ENCODE measurements at regions not wholly inside any gene's neighbourhood (a gene's known extent, or its start where the extent isn't known, plus 50 kb on each side); places are given as distances from the start of the nearest gene placed in this dataset.
A peak's percentile ranks its signal among the peaks of the same experiment; 100 is the strongest.

DNA sequence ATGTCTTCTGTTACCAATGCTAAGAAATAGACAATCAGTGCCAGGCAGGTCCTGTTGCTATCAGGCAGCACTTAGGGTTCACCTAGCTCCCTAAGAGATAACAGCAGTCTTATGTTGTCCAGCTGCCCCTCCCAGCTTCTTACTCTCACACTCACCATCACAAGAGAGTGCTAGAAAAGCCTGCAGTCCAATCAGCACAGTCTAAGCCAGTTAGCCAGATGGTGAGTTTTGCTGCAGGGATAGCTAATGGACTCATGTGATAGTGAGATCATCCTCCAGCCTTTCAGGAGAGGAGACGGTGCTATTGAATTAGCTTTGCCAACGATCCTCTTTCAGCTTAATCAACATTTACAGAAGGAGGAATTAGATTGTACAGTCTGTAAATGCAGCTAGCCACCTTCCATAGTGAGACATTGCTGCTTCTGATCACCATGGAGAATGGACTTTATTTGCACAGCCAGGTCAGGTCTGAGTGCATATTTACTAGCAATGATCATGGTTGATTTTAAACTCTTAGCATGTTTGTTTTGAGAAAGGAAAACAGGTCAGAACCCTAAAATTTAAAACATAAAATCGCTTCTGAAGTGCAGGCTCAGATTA, 438.3 kb downstream of the CENPC start:
- no peak for DNase-seq

DNA sequence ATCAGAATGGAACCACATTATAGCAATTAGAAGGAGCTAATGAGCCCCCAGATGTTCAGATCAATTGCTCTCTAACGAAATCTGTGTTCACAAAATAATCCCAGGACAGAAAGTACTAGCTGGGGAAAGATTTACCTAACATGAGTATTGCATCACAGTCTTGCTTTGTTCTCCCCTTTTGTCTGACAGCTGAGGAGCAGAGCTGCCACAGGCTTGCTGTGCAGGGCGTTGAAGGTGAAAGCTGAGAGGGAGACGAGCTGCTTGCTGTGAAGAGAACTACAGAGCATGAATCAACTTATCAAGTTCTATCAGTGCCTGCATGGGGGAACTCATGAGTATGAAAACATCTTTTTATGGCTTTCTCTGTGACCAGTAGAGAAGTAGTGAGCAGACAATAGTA, 441.2 kb downstream of the CENPC start:
- no peak for DNase-seq

DNA sequence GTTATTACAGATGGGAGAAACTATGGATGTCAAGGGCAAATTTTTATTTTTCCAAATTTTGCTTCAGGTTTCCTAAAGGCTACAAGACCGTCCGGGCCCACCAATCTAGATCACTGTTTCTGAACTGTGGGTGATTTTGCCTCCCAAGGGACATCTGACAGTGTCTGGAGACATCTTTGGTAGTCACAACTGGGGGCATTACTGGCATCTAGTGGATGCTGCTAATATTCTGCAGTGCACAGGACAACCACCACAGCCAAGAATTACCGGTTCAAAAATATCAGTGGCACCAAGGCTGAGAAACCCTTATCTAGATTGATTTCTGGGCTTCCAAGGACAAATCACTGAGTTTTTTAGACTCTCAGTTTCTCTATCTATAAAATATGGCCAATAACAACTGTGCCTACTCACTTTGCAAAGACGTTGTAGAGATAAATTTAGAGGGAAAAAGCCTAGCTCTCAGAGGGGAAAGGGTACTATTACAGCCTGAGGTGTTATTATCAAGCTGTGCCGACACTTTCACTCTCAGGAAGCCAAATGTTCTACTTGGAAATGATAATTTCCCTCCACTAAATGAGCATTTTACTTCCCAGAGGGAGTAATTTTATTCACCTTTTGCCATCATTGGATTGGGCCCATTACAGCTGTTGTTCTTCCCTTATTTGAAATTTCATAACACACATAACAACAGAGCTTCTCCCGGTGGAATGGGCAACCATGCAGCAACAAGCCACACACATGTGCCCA, 442.1 kb downstream of the CENPC start:
- DNase-seq = no peak

DNA sequence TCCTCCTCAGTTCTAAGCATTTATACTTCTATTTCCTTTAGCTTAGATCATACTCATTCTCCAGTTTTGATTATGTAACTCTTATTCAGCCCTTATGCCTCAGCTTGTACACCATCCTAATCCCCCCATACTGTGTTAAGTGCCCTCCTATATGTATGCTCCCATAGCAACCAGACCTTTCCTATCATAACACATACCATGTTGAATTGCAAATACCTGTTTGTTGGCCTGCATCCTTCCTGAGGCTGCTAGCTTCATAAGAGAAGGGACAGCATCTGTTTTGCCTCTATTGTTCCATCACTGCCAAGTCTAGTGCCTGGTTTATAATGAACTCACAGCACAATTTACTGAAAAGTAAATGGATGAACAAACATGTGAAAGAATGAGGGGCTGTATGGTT, 443.7 kb downstream of the CENPC start:
- DNase-seq = no peak

DNA sequence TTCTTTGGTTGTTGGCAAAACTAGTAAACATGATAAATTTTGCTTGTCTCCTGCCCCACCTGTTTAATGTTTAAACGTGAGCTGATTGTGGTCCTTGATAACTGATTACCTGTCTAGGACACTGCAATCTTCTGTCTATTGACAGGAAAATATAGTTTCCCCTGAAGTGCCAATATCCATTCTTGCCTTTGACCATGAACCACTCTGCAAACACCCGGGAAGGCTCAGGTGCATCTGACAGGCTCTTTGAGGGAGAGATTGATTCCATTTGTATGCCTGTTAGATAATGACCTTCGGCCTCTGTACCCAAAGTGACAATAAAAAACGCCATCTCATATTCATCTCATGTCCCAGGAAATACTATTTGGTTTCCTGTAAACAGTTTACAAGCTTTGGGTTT, 453.0 kb downstream of the CENPC start:
- DNase-seq = no peak

DNA sequence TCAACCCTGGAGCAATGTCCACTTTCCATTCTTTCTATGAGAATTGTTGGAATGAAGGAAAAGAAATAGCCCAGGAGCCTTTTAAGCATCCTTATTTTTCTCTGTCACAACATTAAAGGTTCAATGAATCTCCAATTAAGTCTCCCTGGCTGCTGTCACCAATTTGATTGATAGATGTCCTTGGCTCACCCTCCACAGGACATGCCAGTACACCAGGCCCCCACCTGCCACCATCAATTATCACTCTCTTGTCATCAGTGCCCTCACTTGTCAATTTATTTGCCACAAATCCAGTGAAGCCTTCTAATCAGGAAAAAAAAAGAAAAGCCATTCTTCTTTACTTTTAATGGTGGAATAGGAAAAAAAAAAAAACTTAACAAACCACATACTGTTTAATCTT, 453.6 kb downstream of the CENPC start:
- DNase-seq = no peak

DNA sequence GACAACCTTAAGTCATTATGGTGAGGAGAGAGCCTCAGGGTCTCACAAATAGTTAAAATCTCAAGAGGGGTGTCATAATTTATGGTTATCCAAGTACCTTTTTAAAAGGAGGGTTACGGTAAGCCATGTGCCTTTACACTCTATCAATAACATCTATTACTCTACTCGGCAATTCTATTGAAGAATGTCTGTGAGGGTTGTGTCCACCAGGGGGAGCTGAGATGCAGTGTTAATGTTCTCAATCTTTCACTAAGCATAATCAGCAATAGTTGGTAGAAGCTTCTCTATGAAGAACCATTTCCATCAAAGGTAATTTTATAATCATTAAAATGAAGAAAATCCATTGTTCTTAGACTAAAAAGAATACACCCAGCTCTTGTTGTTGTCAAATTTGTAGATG, 457.4 kb downstream of the CENPC start:
- peak; percentile 23 to 41 for DNase-seq

DNA sequence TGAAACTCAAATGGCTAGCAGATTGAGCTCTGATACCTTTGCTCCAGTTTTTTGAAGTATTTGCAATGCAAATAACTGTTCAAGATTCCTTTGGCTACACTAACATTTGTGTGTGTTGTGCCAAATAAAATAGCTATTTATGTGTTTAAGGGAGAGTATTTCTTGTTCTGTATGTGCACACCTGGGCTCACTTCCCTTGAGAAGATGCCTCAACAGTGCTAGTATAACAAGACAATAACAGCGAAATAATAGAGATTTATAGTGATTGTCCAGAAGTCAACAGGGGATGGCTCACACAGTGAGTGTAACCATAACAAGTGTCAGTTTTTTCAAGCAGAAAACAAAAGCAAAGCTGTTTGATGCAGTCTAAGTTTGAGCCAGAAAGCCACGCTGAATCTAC, 460.5 kb downstream of the CENPC start:
- no peak for DNase-seq

DNA sequence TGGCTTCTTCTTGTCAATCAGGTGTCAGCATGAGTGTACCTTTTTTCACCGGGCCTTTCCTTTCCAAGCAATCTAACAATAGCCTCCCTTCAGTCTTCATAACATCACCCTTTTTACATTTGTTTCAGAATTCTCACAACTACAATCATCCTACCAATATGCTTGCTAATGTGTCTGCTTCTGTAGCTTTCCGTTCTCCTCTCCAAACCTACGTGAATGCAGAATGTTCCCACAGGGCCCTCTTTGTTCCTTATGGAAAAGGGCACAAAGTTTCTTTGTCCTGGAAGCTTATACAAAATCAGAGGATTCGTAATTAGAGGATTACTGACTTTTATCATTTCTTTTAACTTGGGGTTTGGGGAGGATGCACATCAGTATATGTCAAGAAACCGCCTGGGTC, 461.8 kb downstream of the CENPC start:
- DNase-seq = no peak

DNA sequence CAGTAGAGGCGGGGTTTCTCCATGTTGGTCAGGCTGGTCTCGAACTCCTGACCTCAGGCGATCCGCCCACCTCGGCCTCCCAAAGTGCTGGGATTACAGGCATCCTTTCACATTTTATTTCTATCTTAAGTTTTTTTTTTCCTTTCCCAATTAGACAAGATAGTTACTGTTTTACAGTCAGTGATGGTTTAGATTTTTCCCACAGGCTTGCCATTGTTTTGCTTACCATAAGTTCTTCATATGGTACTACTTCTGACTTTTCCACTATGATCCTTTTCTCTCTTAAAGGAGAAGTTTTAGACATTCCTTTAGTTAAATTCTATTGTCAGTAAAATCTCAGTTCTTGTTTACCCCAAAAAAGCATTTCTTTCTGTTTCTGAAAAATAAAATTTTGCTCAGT, 462.6 kb downstream of the CENPC start:
- DNase-seq = no peak

DNA sequence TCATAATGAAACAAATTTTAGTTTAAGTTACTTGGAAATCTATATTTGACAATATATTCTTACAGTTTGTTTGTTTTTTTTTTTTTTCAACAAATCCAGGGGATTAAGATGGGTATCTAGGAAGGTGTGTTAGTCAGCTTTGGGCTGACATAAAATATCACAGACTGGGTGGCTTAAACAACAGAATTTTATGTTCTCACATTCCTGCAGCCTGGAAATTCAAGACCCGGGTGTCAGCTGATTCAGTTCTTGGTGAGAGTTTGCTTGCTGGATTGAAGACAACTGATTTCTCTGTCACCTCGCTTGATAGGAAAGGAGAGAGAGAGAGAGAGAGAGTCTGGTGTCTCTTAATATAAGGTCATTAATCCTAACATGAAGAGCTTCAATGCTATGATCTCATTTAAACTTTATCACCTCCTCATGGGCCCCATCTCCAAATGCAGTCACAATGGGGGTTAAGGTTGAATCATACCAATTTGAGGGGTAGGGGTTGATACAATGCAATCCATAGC, 465.2 kb downstream of the CENPC start:
- no peak for DNase-seq

DNA sequence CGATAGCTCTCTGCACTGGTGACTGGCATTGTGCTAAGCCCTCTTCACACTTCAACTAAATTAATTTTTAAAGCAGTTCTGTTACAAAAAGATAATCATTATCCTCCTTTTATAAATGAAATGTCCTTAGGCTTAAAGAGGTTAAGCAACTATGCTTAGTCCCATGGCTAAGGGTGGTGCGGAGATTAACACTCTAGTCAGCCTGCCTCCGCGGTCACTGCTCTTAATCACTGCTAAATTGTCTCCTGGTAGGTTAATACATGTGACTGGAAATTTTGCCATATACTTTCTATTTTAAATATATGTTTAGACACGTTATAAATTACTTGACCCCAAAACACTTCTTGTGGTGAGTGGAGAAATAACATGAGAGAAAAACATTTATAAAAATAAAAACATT, 473.7 kb downstream of the CENPC start:
- DNase-seq = no peak

DNA sequence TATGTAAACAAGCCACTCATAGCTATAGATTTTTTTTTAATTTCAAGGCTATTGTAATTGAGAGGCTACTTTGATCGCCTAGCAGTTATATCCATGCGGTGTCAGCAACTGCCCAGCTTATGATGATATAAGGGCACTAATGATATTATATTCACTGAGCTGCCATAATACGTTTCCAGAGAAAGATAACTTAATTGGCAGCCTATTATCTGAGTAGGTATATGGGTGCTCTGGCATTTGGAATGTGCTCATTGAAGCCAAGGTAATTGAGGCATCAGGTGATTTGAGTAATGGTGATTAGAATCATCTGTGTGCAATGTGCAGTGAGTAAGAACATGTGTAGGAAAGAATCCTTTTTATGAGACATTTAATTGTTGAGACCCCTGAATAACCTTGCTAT, 490.0 kb downstream of the CENPC start:
- no peak for DNase-seq

DNA sequence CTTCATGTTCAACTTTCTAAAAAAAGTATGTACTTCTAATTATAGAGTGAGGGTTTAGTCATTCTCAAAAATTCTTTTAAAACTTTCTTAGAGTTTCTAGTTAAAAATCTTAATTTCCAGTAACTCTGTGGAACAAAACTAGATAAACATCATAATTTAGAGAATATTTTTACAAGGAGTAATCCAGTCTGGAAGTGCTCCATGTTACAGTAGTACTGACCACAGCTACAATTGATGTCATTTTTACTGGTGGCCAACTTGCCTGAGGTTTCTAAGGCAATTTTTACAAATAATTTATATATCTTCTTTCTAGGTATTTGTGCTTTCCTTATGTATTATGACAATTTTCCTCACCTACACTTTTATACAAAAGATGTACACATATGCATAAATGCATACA, 490.4 kb downstream of the CENPC start:
- DNase-seq = no peak

DNA sequence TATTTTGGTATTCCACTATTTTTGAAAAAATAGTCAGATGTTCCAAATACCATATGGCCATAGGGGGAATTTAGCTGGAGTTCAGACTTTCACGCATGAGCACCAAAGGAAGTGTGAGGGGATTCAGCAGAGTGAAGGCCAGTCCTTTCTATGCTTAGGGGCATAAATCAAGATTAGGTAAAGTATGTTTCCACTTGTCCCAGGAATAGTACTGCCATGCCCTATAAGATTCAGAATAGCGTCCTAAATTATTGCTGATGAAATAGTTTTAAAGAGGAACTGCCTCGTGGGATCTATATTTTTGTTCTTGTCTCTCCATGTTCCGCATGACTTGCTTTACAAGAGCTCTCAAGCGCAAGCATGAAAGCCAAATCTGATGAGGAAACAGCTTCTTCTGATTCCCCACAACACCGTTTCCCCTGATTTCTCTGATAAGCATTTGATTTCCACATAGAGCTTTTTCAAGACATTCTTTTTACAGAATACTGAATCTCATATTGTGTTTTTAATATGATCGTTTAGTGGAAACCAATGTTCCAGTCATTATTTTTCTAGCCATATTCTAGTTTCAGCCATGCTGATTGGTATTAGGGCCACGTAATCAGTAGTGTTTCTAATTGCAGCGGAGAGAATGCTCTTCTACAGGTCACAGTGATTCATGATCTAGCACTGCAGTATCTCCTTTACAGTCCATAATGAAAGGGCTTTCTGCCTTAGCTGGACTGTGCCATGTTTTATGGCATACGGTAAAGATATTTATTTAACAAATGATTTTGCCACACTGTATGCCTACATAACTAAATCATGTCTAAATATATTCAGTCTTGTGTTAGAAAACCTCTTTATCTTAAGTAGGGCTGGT, 492.3 kb downstream of the CENPC start:
- no peak for DNase-seq

DNA sequence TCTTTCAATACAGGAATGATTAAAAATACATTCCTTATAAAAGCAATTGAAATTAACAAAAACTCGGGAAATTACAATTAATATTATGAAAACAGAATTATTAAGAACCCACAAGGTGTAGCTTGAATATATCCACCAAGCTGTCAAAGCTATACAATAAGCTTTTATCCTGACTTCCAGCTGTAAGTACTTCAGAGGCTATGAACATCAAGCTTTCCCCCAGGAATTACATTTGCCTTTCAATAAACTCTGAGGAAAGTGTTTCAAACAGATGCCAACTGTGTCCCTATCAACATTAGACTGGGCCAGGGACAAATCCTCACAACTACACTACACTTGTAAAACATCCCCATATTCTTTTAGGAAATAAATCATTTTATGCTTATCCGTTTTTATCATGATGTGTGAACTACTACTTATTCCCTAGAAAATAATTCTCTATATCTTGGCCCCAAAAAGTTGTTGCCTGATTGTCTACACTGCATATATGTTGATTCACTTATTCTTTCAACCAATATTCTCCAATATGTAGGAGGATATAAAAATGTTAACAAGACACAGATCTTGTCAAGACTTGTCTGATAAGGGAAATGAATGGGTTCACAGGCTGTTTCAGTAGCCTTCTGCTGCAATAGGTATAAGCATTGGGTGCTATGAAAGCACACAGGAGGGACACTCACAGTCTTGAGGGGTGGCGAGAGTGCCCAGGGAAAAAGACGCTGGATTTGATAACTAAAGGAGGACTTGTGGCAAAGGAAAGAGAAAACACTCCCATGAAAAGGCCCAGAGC, 494.1 kb downstream of the CENPC start:
- no peak for DNase-seq

DNA sequence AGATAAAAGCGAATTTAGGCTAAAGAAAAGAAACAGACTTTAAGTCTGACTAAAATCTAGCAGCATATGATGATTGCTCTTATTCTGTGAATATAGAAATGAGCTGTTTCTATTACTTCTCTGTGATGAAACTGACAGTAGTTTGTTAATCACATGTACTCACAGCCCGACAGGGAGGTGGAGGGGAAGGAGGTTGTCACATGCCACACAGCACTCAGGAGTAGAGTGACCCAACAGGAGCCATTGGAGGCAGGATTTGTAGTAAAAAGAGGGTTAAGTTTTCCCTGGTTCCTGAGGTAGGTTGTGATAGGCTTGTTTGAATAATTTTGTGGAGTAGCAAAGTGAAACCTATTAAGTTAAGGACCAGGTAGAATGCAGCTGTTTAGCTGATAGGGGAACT, 495.9 kb downstream of the CENPC start:
- no peak for DNase-seq

DNA sequence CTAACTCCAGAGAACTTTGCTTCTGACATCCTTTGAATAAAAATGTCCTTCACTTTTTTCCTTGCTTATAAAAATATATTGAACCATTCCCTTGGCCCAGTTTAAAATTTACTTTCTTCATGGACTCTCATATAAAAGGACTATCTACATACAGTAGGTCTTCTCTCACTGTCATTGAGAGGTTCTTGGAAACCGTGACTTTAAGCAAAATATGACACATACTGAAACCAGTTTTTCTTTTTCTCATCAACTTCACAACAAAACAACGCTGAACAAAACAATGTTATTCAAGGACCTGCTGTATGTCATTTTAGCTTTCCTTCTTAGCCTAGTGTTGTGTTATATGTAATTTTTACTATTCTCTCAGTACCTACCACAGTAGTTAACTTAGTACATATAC, 496.8 kb downstream of the CENPC start:
- DNase-seq = no peak

DNA sequence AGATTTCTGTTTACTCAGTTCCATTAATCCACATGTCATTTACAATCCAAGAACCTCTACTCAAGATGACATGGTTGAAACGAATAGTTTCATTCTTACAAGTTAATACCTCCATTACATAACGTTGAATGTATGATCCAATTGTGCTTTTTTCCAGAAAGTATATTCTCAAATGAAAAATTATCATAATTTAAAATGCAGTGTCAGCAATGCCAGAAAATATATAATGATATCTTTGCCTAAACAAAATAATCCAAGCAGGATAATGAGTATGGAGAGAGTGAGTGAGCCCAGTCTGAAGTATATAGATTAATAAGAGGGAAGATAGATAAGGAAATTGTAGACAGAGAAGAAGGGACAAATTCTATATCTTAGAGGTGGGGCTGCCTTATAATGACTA, 505.0 kb downstream of the CENPC start:
- no peak for DNase-seq

DNA sequence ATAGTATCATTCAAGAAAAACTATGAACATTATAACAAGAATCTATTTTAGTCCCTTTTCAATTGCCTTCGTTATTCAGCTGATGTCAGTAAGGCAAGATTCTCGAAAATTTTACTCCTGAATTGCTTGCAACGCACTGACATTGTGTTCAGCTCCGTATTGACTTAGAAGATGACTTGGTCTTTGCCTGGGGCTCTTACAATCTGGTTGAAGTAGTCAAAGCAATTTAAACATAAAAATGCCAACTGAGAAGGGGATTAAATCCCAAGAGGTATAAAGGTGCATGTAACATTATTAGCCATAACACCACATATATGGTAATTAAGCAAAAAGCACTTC, 507.1 kb downstream of the CENPC start:
- DNase-seq = no peak

DNA sequence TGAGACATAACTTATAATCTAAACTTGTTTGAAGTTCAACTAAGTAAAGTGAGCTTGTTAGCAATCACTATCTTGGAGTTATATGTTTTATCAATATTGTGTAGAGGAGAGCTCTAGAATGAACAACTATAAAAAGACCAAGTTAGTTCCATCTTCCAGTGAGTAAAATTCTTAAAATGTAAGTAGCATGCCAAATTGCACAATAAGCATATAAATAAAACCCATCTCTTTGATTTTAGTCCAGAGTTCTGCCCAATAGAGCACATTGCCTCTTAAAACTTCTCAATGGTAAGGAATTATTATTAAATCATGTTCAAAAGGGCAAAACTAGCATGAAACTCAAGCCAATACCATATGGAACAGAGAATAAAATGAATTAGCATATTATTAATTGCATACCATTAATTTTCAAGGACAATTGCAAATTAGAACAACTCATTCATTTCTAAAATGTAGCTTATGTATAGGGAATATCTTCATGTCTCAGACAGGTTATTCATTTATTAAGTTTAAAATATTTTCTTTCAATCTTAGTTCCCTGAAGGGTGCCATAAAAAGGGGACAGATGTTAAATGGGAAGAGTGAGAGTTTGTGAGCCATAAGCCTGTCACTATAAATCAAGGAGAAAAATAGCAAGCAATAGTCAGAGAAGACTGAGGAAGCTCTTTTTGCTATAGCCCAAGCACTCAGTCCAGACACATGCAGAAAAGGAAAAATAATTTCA, 507.6 kb downstream of the CENPC start:
- DNase-seq = no peak

DNA sequence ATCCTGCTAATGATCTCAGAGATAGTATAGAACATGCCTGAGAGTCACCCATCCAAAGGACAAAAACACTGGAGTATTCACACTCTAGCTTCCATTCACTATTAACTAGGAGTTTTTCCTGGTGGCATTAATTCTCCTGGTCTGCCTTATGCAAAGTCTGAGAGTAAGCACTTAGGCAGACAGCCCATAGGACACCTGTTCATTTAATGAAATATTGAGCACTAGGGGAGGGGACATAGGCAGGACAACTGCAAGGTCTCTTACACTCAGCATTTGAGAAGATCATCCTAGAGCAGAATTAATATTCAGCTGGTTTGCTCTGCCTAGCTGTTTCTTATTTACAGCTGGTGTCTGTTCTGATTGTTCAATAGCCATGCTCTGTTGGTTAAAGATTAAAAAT, 508.5 kb downstream of the CENPC start:
- no peak for DNase-seq

DNA sequence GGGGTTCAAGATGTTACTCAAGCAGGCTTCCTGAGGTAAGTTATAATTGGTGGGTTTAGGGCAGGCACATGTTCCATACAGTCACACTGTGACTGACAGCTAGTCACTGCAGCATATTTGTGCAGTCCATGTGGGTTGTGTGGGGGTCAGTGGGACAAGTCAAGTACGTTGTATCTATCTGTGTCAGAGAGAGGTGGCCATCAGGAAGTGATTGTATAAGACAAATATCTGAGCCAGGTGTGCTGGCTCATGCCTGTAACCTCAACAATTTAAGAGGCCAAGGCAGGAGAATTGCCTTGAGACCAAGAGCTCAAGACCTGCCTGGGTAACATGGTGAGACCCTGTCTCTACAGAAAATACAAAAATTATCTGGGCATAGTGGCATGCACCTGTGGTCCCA, 509.3 kb downstream of the CENPC start:
- DNase-seq = no peak

Data from stimulated activated CD4-positive, alpha-beta T cell treated with anti-CD3 and anti-CD28 coated beads, Interleukin-2, amount 100 ng/mL, for 48 hours (primary cell).